BLaER1 treated with 17β-estradiol and CSF1 and Interleukin-3, amounts not matched to agents 10 nM and 100 nM (cell line): ENCODE measurements at regions not wholly inside any gene's neighbourhood (a gene's known extent, or its start where the extent isn't known, plus 50 kb on each side); places are given as distances from the start of the nearest gene placed in this dataset.

Source experiments
- H3K27ac ChIP-seq, 11 experiments: shearing (Covaris generic); formaldehyde crosslinking; 2 replicates each; pipeline ENCODE4 v1.8.1; 2022
- H3K27me3 ChIP-seq, 11 experiments: shearing (Covaris generic); formaldehyde crosslinking; 2 replicates each; pipeline ENCODE4 v1.8.1; 2022
- H3K36me3 ChIP-seq, 11 experiments: shearing (Covaris generic); formaldehyde crosslinking; 2 replicates each; pipeline ENCODE4 v1.8.1; 2022
- H3K4me1 ChIP-seq, 10 experiments: shearing (Covaris generic); formaldehyde crosslinking; 2 replicates each; pipeline ENCODE4 v1.8.1; 2022
- H3K4me2 ChIP-seq, 11 experiments: shearing (Covaris generic); formaldehyde crosslinking; 2 replicates each; pipeline ENCODE4 v1.8.1; 2022
- H3K4me3 ChIP-seq, 10 experiments: shearing (Covaris generic); formaldehyde crosslinking; 2 replicates each; pipeline ENCODE4 v1.8.1; 2022
- H3K9ac ChIP-seq, 11 experiments: shearing (Covaris generic); formaldehyde crosslinking; 2 replicates each; pipeline ENCODE4 v1.8.1; 2022
- H3K9me3 ChIP-seq, 11 experiments: shearing (Covaris generic); formaldehyde crosslinking; replicated peaks in 1 of 11; 2 replicates each; pipeline ENCODE4 v1.8.1; 2022
- H4K20me1 ChIP-seq, 11 experiments: shearing (Covaris generic); formaldehyde crosslinking; 2 replicates each; pipeline ENCODE4 v1.8.1; 2022
- Cebpa-rat ChIP-seq, 11 experiments: shearing (Covaris generic); IDR thresholded peaks; 2 replicates each; pipeline ENCODE4 v1.8.1; 2022

DNA sequence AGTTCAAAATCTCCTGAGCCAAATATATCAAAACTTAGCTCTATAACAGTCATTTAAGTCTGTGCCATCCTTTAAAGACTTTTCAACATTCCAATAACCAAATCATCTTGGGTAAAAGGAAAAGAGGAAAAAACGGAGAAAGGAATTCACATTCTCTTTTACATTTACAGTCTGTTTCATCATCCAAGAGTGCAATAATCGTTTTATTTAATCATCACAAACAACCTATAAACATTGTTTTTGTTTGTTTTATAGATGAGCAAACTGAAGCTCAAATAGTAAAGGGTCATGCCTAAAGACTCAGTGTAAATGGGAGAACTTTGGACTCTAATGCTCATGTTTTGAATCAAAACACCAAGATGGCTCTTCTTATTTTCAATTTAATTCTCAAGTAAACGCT is 252.3 kb downstream of the TOX3 start:
- H3K27ac ChIP-seq: no peak overlapping the region

DNA sequence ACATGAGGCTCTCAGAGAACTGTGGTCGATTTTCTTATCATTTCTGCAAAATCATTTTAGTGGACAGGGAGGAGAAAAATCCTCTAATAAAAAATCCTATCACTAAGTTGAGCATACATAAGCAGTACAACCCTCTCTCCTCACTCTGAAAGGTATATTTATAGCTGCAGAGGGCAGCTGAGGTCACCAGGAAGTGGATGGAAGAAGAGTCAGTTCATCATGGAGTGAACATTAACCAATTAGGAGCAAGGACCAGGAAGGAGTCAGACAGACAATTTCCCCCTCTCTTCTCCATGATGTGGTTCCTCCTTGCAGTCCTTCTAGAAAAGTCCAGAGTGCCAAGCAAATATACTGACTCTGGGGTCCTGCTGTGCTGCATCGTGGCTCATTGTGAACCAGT is 253.7 kb downstream of the TOX3 start:
- Histone ChIP-seq H3K27ac (no peak overlapping the region), H3K9ac (no peak overlapping the region), H3K9me3 (no peaks in the 10 kb centered on the region), H4K20me1 (no peaks in the 10 kb centered on the region), H3K4me1 (peaks cover 0 to 7% (median 4%) of the 10 kb centered on the region in 10 experiments; a peak in 9 of 20 replicates), H3K36me3 (no peaks in the 10 kb centered on the region), H3K27me3 (no peaks in the 10 kb centered on the region), H3K4me2 (peak overlapping the region in 7 of 11 experiments; percentile 4 to 48 (median 23); a peak in 7 of 22 replicates), H3K4me3 (no peak overlapping the region)
- TF ChIP-seq Cebpa-rat (IDR thresholded peaks at IDR 0.05): no peak

More for the DNA sequence above, 252.3 kb downstream of the TOX3 start:
- Histone ChIP-seq H3K4me2 (no peak overlapping the region), H3K9me3 (no peaks in the 10 kb centered on the region), H3K4me1 (peaks cover 0 to 7% (median 4%) of the 10 kb centered on the region in 10 experiments; a peak in 9 of 20 replicates), H3K36me3 (no peaks in the 10 kb centered on the region), H3K4me3 (no peak overlapping the region), H4K20me1 (no peaks in the 10 kb centered on the region), H3K9ac (no peak overlapping the region), H3K27me3 (no peaks in the 10 kb centered on the region)
- TF ChIP-seq Cebpa-rat (IDR thresholded peaks at IDR 0.05): no peak

DNA sequence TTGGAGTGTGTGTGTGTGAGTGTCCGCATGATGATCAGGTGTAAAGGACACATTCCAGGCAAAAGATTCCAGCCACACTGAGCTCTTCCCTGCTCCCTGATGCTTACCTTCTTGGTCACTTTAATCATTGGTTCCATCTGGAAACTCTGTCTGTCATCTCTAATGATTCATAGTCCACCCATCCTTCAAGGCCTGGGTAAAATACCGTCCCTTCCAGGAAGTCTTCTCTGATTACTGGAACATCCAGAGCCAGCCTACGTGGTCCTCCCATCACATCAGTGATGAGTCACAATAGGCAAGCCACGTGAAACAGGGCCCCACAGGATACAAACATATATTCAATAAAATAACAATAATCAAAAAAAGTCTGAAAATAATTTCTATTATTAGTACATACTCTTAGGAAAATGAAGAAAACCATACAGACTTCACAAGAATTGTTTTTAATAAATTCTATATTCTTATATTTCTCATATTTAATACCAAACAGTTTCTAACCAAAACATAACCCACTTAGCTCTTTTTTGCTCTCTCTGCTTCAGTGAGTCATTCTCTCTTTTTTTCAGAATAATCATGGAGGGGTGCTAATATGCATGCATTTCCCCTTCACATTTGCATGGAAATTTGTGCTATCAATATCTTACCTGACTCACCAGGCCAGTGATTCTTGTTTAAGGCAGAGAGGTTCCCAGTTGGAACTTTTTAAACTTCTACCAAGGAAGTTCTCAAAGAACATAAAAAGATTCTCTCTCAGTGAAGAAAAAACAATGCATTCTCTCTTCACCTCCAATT is 263.2 kb downstream of the TOX3 start:
- Histone ChIP-seq H3K27me3 (no peaks in the 10 kb centered on the region), H3K9me3 (no peaks in the 10 kb centered on the region), H3K27ac (no peak overlapping the region), H3K36me3 (no peaks in the 10 kb centered on the region), H4K20me1 (no peaks in the 10 kb centered on the region), H3K4me3 (no peak overlapping the region), H3K9ac (no peak overlapping the region), H3K4me1 (no peaks in the 10 kb centered on the region), H3K4me2 (no peak overlapping the region)
- TF ChIP-seq Cebpa-rat (IDR thresholded peaks at IDR 0.05): no peak

DNA sequence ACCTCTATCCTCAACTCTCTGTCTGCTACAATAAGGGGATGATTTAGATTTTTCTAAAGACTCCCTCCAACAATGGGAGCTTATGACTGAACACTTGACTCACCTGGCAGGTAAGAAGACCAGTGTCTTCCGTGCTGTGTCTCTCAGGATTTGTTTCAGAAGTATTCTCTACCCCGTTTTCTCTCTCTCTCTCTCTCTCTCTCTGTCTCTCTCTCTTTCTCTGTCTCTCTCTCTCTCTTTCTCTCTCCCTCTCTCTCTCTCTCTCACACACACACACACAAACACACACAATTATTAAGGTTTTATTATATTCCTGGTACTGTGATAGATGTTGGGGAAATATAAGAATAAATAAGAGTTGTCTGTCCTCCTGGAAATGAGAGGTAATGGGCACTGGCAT is 263.9 kb downstream of the TOX3 start:
- Histone ChIP-seq H3K27ac (no peak overlapping the region), H3K27me3 (no peaks in the 10 kb centered on the region)
- TF ChIP-seq Cebpa-rat (IDR thresholded peaks at IDR 0.05): no peak

GRCh38 chr16:52280086-52280485 is 266.9 kb downstream of the TOX3 start:
- H3K9me3 ChIP-seq: no peaks in the 10 kb centered on the region
- H3K36me3 ChIP-seq: no peaks in the 10 kb centered on the region
- no peak overlapping the region for H3K9ac ChIP-seq
- H3K4me2 ChIP-seq: no peak overlapping the region
- H3K27ac ChIP-seq: no peak overlapping the region
- no peaks in the 10 kb centered on the region for H4K20me1 ChIP-seq
- no peaks in the 10 kb centered on the region for H3K4me1 ChIP-seq
- TF ChIP-seq Cebpa-rat (IDR thresholded peaks at IDR 0.05): no peak
- H3K4me3 ChIP-seq: no peak overlapping the region
- no peaks in the 10 kb centered on the region for H3K27me3 ChIP-seq

More for the DNA sequence above, 263.9 kb downstream of the TOX3 start:
- H3K4me2 ChIP-seq: no peak overlapping the region
- no peaks in the 10 kb centered on the region for H3K36me3 ChIP-seq
- H3K4me1 ChIP-seq: no peaks in the 10 kb centered on the region
- no peaks in the 10 kb centered on the region for H4K20me1 ChIP-seq
- H3K9ac ChIP-seq: no peak overlapping the region
- no peak overlapping the region for H3K4me3 ChIP-seq
- no peaks in the 10 kb centered on the region for H3K9me3 ChIP-seq

- Histone ChIP-seq H3K9me3 (no peaks in the 10 kb centered on the region), H4K20me1 (no peaks in the 10 kb centered on the region; a peak in 1 of 22 replicates), H3K36me3 (no peaks in the 10 kb centered on the region), H3K4me3 (no peak overlapping the region), H3K4me2 (no peak overlapping the region), H3K9ac (no peak overlapping the region), H3K4me1 (no peaks in the 10 kb centered on the region), H3K27me3 (no peaks in the 10 kb centered on the region), H3K27ac (no peak overlapping the region)
- no peak for TF ChIP-seq Cebpa-rat (IDR thresholded peaks at IDR 0.05)
These were observed 275.7 kb downstream of the TOX3 start for GRCh38 chr16:52271088-52271750.

- Histone ChIP-seq H3K27me3 (no peaks in the 10 kb centered on the region), H3K9ac (no peak overlapping the region), H3K4me1 (no peaks in the 10 kb centered on the region), H4K20me1 (no peaks in the 10 kb centered on the region), H3K9me3 (no peaks in the 10 kb centered on the region), H3K27ac (no peak overlapping the region), H3K36me3 (no peaks in the 10 kb centered on the region), H3K4me3 (no peak overlapping the region), H3K4me2 (no peak overlapping the region)
- TF ChIP-seq Cebpa-rat (IDR thresholded peaks at IDR 0.05): no peak
These were observed 281.5 kb downstream of the TOX3 start for GRCh38 chr16:52265446-52265861.

DNA sequence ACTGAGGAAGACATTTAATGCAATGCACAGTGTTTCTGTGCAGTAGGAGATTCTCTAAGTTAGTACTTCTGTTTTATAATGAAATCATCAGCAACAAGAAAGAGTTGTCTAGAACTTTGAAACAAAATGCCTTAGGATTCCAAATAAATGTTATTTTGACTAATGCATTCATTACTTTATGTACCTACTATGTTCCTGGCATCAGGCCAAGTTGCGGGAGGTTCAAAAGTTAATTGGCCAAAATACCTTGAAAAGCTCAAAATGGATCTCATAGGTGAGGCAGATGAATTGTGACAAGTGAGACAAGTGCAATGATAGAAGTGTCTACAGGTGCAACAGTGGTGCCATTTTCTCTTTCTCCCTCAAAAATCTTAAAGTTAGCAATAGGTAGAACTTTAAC is 289.4 kb downstream of the TOX3 start:
- no peak overlapping the region for H3K4me3 ChIP-seq
- H3K9me3 ChIP-seq: no peaks in the 10 kb centered on the region
- H3K27ac ChIP-seq: no peak overlapping the region
- TF ChIP-seq Cebpa-rat (IDR thresholded peaks at IDR 0.05): no peak
- H3K4me1 ChIP-seq: no peaks in the 10 kb centered on the region
- no peaks in the 10 kb centered on the region for H4K20me1 ChIP-seq
- H3K4me2 ChIP-seq: no peak overlapping the region
- no peaks in the 10 kb centered on the region for H3K27me3 ChIP-seq
- no peaks in the 10 kb centered on the region for H3K36me3 ChIP-seq
- H3K9ac ChIP-seq: no peak overlapping the region

DNA sequence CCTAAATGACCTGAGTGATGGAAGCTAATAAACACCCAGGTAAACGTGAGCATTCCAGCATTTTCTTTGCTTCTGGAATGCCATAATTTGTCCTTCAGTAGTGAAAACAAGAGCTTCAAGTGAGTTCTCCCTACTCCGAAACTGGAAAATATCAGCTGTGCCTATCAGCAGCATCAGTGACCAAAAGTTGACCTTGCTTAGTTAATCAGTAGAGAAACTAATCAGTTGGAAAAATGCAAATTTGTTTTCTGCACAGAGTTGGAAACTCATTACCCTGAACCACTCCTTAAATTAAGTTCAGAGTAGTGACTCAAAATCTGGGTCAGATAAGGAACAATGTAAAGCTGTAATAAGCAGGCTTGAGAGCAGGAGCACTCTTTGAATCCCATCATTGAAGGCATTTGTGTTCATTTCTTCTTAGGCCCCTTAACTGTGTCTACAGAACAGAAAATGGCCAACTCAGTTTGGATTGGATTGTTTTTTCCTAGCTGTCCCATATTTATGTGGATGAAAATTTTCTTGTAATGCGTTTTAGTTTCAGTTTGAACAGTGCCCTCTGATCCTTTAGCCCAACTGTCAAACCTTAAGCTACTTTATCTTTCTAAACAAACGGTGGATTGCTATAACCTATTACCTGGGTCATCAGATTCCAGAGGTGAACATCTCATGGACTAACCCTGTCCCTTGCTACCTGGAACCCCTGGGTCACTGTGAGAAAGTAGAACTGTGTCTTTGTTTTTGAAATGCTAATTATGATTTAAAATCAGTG is 290.4 kb downstream of the TOX3 start:
- H3K4me3 ChIP-seq: no peak overlapping the region
- peaks cover 0 to 4% (median 0%) of the 10 kb centered on the region in 10 experiments; a peak in 1 of 20 replicates for H3K4me1 ChIP-seq
- no peaks in the 10 kb centered on the region for H3K36me3 ChIP-seq
- H3K4me2 ChIP-seq: no peak overlapping the region
- H4K20me1 ChIP-seq: no peaks in the 10 kb centered on the region
- no peaks in the 10 kb centered on the region for H3K27me3 ChIP-seq
- no peak overlapping the region for H3K27ac ChIP-seq
- no peak overlapping the region for H3K9ac ChIP-seq
- H3K9me3 ChIP-seq: no peaks in the 10 kb centered on the region
- no peak for TF ChIP-seq Cebpa-rat (IDR thresholded peaks at IDR 0.05)
